HUES6 (cell line): ENCODE measurements at regions not wholly inside any gene's neighbourhood (a gene's known extent, or its start where the extent isn't known, plus 50 kb on each side); places are given as distances from the start of the nearest gene placed in this dataset.

Experiments
- H3K27ac ChIP-seq: 2 replicates; pipeline ENCODE4 v1.7.0; 2013; ENCODE audit warnings: low read depth, mild to moderate bottlenecking, low read length, inconsistent platforms
- H3K27me3 ChIP-seq: 2 replicates; pipeline ENCODE4 v1.6.1; 2013; ENCODE audit warnings: low read length; ENCODE audit not compliant: control insufficient read depth, insufficient read depth
- H3K36me3 ChIP-seq: 2 replicates; pipeline ENCODE4 v1.6.1; 2013; ENCODE audit warnings: low read length; ENCODE audit not compliant: control insufficient read depth, insufficient read depth
- H3K4me1 ChIP-seq: 2 replicates; pipeline ENCODE4 v1.6.1; 2013; ENCODE audit warnings: low read length; ENCODE audit not compliant: control insufficient read depth, insufficient read depth
- H3K4me3 ChIP-seq: 2 replicates; pipeline ENCODE4 v1.5.1; 2013; ENCODE audit warnings: low read depth, low read length
- H3K9ac ChIP-seq: one replicate; pipeline ENCODE4 v1.6.1; 2013; ENCODE audit warnings: mild to moderate bottlenecking, low read length
- H3K9me3 ChIP-seq: 2 replicates; pipeline ENCODE4 v1.6.1; 2013; ENCODE audit warnings: low read depth, low read length; ENCODE audit not compliant: control insufficient read depth, insufficient read depth

GRCh38 chr3:28940530-28940929 is 340.3 kb upstream of the RBMS3 start:
- H3K4me1 ChIP-seq: no peaks in the 10 kb centered on the region
- H3K9me3 ChIP-seq: no peaks in the 10 kb centered on the region
- no peak overlapping the region for H3K27ac ChIP-seq
- H3K4me3 ChIP-seq: no peak overlapping the region
- H3K36me3 ChIP-seq: no peaks in the 10 kb centered on the region
- no peaks in the 10 kb centered on the region for H3K27me3 ChIP-seq
- H3K9ac ChIP-seq: no peak overlapping the region

- no peaks in the 10 kb centered on the region for H3K36me3 ChIP-seq
Measured at GRCh38 chr3:28940994-28941393, 339.9 kb upstream of the RBMS3 start.

GRCh38 chr3:28947061-28947460 is 333.8 kb upstream of the RBMS3 start:
- Histone ChIP-seq H3K4me1 (no peaks in the 10 kb centered on the region), H3K27ac (no peak overlapping the region), H3K36me3 (no peaks in the 10 kb centered on the region), H3K9ac (no peak overlapping the region), H3K27me3 (no peaks in the 10 kb centered on the region), H3K9me3 (no peaks in the 10 kb centered on the region), H3K4me3 (no peak overlapping the region)

More at GRCh38 chr3:28940994-28941393, 339.9 kb upstream of the RBMS3 start:
- H3K4me3 ChIP-seq: no peak overlapping the region
- H3K27ac ChIP-seq: no peak overlapping the region
- no peaks in the 10 kb centered on the region for H3K9me3 ChIP-seq
- H3K9ac ChIP-seq: no peak overlapping the region
- no peaks in the 10 kb centered on the region for H3K4me1 ChIP-seq
- no peaks in the 10 kb centered on the region for H3K27me3 ChIP-seq

- H3K9me3 ChIP-seq: no peaks in the 10 kb centered on the region
- no peaks in the 10 kb centered on the region for H3K27me3 ChIP-seq
- H3K27ac ChIP-seq: no peak overlapping the region
- H3K36me3 ChIP-seq: no peaks in the 10 kb centered on the region
- H3K9ac ChIP-seq: no peak overlapping the region
- no peak overlapping the region for H3K4me3 ChIP-seq
- H3K4me1 ChIP-seq: no peaks in the 10 kb centered on the region
Measured at GRCh38 chr3:28947751-28948150, 333.1 kb upstream of the RBMS3 start.

- H3K36me3 ChIP-seq: no peaks in the 10 kb centered on the region
- no peak overlapping the region for H3K27ac ChIP-seq
- H3K9me3 ChIP-seq: no peaks in the 10 kb centered on the region
- H3K27me3 ChIP-seq: no peaks in the 10 kb centered on the region
- H3K4me1 ChIP-seq: no peaks in the 10 kb centered on the region
- no peak overlapping the region for H3K4me3 ChIP-seq
- no peak overlapping the region for H3K9ac ChIP-seq
Measured at GRCh38 chr3:28948685-28949084, 332.2 kb upstream of the RBMS3 start.

GRCh38 chr3:28949580-28949979 is 331.3 kb upstream of the RBMS3 start:
- no peak overlapping the region for H3K27ac ChIP-seq
- no peaks in the 10 kb centered on the region for H3K36me3 ChIP-seq
- H3K4me1 ChIP-seq: no peaks in the 10 kb centered on the region
- H3K9me3 ChIP-seq: no peaks in the 10 kb centered on the region
- no peaks in the 10 kb centered on the region for H3K27me3 ChIP-seq
- no peak overlapping the region for H3K9ac ChIP-seq
- no peak overlapping the region for H3K4me3 ChIP-seq

- H3K9ac ChIP-seq: no peak overlapping the region
- no peaks in the 10 kb centered on the region for H3K9me3 ChIP-seq
- no peaks in the 10 kb centered on the region for H3K4me1 ChIP-seq
- H3K27ac ChIP-seq: no peak overlapping the region
- no peaks in the 10 kb centered on the region for H3K27me3 ChIP-seq
- H3K36me3 ChIP-seq: no peaks in the 10 kb centered on the region
- H3K4me3 ChIP-seq: no peak overlapping the region
Measured at GRCh38 chr3:28950614-28951013, 330.3 kb upstream of the RBMS3 start.

GRCh38 chr3:28951772-28952556 is 328.9 kb upstream of the RBMS3 start:
- H3K4me3 ChIP-seq: no peak overlapping the region
- H3K4me1 ChIP-seq: no peaks in the 10 kb centered on the region
- H3K27me3 ChIP-seq: no peaks in the 10 kb centered on the region
- H3K9me3 ChIP-seq: no peaks in the 10 kb centered on the region
- no peak overlapping the region for H3K27ac ChIP-seq
- H3K36me3 ChIP-seq: no peaks in the 10 kb centered on the region
- no peak overlapping the region for H3K9ac ChIP-seq

- no peak overlapping the region for H3K27ac ChIP-seq
- no peak overlapping the region for H3K9ac ChIP-seq
- no peaks in the 10 kb centered on the region for H3K27me3 ChIP-seq
- H3K9me3 ChIP-seq: peaks cover 5% of the 10 kb centered on the region; the same call in 1 of the 2 replicates
- no peak overlapping the region for H3K4me3 ChIP-seq
- H3K4me1 ChIP-seq: no peaks in the 10 kb centered on the region
- no peaks in the 10 kb centered on the region for H3K36me3 ChIP-seq
Measured at GRCh38 chr3:28958656-28959055, 322.2 kb upstream of the RBMS3 start.

- no peaks in the 10 kb centered on the region for H3K4me1 ChIP-seq
- H3K9ac ChIP-seq: no peak overlapping the region
- H3K9me3 ChIP-seq: no peaks in the 10 kb centered on the region
- no peak overlapping the region for H3K27ac ChIP-seq
- no peaks in the 10 kb centered on the region for H3K27me3 ChIP-seq
- H3K4me3 ChIP-seq: no peak overlapping the region
- H3K36me3 ChIP-seq: no peaks in the 10 kb centered on the region
Measured at GRCh38 chr3:28971156-28971555, 309.7 kb upstream of the RBMS3 start.

GRCh38 chr3:28972921-28973320 is 307.9 kb upstream of the RBMS3 start:
- no peak overlapping the region for H3K27ac ChIP-seq
- H3K4me1 ChIP-seq: no peaks in the 10 kb centered on the region
- no peak overlapping the region for H3K9ac ChIP-seq
- no peaks in the 10 kb centered on the region for H3K36me3 ChIP-seq
- H3K4me3 ChIP-seq: no peak overlapping the region
- H3K27me3 ChIP-seq: no peaks in the 10 kb centered on the region
- H3K9me3 ChIP-seq: no peaks in the 10 kb centered on the region
